GM19099 (cell line): ENCODE measurements at regions not wholly inside any gene's neighbourhood (a gene's known extent, or its start where the extent isn't known, plus 50 kb on each side); places are given as distances from the start of the nearest gene placed in this dataset.

Experiments used
- POLR2A ChIP-seq: IDR thresholded peaks from 3 replicates; pipeline ENCODE4 v1.6.1; 2011; ENCODE audit warnings: low read depth; ENCODE audit not compliant: insufficient read length; ENCODE audit errors: extremely low read depth

DNA sequence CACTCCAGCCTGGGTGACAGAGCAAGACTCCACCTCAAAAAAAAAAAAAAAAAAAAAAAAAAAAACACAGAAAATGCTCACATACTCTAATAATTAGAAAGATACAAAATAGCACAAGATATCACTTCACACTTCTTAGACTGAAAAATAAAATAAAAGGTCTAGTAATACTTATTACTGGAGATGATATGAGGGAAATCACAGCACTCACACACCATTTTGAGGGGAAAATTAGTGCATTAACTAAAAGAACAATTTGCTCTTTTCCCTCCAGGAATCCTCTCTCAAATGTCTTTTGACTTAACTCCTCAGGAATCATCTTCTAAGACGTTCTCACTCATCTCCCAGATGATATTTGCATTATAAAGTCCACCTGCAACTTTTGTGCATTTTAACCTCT lies 697.9 kb upstream of the SOX9 start:
- TF ChIP-seq POLR2A: no peak

DNA sequence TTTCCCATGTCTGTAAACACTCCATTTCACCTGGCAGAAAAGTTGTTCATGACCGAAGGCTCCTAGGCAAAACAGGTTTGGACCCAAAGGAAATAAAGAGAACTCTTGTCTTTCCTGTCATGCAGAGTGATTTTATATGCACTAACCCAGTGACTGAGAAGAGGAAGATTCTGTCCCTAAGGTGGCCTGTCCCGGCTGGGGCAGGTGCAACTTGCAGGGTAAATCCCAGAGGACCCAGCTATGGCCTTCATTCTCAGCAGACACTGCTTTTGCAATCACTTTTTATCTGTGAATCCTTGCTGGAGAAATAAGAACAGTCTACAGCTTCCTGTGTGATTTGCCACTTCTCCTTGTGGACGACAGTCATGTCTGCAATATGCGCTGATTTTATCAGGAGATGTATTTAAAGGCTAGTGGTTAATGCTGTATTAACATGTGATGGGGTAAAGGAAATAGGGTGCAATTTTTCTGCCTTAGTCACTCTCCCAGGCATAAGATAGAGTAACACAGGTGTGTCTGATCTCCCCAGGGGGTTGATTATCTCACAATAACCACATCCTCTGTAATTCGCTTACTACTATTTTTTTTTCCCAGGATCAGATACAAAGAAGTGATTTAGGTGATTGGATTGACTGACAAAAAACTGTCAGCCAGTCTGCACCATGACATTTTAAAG lies 696.8 kb upstream of the SOX9 start:
- no peak for TF ChIP-seq POLR2A

- no peak for TF ChIP-seq POLR2A
Observed at GRCh38 chr17:71427801-71428200, 693.0 kb upstream of the SOX9 start.

DNA sequence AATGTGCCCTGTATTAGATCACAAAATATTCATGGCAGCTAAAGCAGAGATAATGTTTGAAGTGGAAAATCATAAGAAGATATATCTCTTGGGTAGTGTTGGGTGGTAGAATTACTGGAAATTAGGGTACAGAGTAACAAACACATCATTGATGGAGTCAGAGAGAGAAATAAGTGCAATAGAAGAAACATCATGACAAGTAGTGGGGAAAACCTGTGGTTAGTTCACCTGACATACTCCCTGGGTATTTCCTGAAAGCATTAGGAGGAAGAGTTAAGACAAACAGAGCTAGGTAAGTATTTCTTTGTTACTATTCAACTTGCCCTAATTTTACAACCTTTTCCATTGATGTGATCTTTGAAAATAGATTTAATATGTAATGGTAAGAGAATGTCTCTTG lies 691.9 kb upstream of the SOX9 start:
- no peak for TF ChIP-seq POLR2A

DNA sequence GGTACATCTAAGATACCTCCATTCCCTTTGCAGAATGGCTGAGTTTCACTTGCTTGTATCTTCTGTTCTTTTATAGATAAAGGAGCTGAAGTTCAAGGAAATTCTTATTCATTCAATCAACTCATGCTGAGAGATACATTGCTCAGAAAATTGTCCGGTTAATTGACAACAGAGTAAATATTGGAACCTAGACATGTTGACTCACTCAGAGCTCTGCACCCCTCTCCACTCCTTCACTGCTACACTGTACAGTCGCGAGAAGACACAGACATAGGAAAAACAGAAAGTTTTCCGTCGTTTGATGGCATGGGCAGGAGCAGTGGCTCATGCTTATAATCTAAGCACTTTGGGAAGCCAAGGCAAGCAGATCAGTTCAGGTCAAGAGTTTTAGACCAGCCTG lies 690.5 kb upstream of the SOX9 start:
- no peak for TF ChIP-seq POLR2A

- no peak for TF ChIP-seq POLR2A
Observed at GRCh38 chr17:71431146-71431545, 689.7 kb upstream of the SOX9 start.

DNA sequence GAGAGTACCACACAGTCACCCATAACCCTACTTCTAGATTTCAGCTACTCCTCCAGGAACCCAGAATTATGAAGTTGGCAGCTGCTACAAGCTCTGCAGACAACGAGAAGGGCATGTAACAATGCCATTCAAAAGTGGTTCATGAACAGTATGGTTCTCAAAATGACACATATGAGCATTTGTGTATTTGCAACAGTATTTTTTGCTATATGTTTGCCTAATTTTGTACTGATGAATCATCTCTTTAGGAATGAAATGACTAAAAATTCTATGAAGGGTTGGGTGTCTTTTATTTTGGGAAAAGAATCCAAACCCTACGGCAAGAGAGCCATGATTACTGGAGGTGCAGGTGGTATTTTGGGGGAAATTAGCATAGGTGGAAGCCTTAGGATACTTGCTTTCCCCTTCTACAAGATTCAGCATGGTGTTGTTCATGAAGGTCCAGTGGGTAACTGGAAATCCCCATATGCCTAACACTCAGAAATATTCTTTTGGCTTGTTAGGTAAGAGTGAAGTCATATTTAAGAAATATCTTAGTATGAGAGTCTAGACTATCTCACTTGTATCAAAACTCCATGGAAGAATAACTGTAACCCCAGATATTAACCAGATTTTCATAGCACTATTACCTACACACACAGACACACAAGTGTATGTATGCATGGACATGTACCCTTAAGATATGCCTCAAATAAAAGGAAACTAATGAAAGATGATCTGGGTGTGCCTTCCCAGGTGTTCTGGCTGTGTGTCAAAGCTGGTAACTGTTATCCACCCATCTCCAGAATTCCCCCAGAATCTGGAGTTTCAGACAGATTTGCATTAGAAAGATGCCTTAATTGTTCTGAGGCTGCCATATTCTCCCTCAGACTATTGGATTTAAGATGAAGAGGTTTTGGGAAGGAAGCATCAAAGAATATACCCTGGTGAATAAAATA lies 688.2 kb upstream of the SOX9 start:
- TF ChIP-seq POLR2A: no peak

DNA sequence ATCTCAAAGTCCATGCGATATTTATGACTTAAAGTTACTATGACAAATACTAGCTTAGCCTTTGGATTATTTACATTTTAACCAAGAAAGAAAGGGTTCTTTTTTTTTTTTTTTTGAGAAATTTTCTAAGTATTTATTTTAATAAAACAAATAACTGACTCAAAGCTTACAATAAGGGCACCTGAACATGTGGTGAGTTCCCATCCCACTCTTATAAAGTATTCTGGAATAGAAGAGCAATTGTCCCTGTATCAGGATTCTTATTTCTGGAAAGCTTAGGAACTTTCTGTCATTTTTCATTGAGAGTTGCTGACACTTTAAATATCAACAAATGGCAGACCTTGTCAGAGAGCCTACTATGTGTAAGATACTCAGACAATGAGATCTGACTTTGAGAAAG lies 686.1 kb upstream of the SOX9 start:
- TF ChIP-seq POLR2A: no peak

- no peak for TF ChIP-seq POLR2A
Observed at GRCh38 chr17:71436479-71436878, 684.3 kb upstream of the SOX9 start.

GRCh38 chr17:71437166-71437565 lies 683.7 kb upstream of the SOX9 start:
- no peak for TF ChIP-seq POLR2A

DNA sequence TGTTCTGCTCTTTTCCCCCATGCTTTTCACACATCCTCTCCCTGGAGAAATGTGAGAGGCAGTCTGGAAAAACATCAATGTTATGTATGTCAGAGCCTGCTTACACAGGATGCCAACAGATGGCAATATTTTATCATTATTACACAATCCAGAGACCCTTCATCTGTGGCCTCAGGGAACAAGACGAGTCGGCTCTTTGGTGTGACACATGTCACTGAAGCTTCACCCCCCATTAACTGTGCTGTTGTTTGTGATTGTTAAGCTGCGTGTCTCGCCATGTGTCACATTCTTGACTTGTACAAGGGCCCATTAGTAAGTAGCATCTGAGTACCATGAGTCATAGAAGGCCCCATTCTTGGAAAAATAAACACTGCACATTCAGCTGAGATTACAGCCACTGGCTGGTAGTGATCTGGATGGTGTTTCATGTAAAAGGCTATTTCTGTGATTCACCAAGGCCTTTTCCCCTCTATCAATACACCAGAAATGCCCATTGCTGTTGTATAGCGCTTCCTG lies 682.1 kb upstream of the SOX9 start:
- TF ChIP-seq POLR2A: no peak

GRCh38 chr17:71440513-71440912 lies 680.3 kb upstream of the SOX9 start:
- no peak for TF ChIP-seq POLR2A

GRCh38 chr17:71441098-71441497 lies 679.7 kb upstream of the SOX9 start:
- TF ChIP-seq POLR2A: no peak

GRCh38 chr17:71444078-71444477 lies 676.7 kb upstream of the SOX9 start:
- no peak for TF ChIP-seq POLR2A

GRCh38 chr17:71446645-71447437 lies 674.0 kb upstream of the SOX9 start:
- no peak for TF ChIP-seq POLR2A

GRCh38 chr17:71447644-71448043 lies 673.2 kb upstream of the SOX9 start:
- TF ChIP-seq POLR2A: no peak

DNA sequence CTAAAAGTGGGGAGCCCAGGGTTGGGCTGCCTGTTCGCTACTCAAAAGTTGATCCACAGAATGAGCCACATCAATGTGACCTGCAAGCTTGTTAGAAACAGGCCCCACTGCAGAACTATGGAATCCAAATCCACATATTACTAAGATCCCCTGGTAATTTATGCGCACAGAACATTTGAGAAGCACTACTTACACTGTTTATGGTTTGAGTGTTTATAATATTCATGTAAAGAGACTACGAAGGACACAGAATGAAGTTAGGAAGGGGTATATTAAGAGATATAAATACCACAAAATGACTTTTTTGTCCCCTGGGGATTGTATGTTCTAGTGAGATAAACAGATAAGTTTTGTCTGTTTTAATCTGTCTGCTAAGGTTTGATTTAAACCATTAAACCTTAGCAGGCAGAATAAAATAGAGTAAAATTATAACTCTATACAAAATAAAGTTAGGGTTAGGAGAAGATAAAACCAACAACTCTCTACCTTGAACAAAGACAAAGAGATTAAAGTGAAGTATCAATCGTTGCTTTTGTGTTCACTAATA lies 666.9 kb upstream of the SOX9 start:
- no peak for TF ChIP-seq POLR2A
